K562 (cell line): ENCODE measurements at regions not wholly inside any gene's neighbourhood (a gene's known extent, or its start where the extent isn't known, plus 50 kb on each side); places are given as distances from the start of the nearest gene placed in this dataset.

Experiments used
- ATAC-seq: fragments of 200-7000 bp; cut with Tn5 transposase; 3 replicates; pipeline ENCODE4 v1.9.1; 2020; ENCODE audit warnings: moderate library complexity
- BruUV-seq: library from RNA; stranded (reverse); fragments of 400-500 nt; replicated peaks from 2 replicates; lab custom pipeline; 2021; lab: Mats Ljungman, UMichigan
- CTCF ChIA-PET: fragments of 300-600 bp; formaldehyde crosslinking; extraction: SDS; loops from one replicate; lab custom pipeline; 2021; ENCODE audit warnings: low intra/inter-chr PET ratio; lab: Yijun Ruan, JAX
- POLR2A ChIA-PET: fragments of 300-600, 350-650 bp; sonication (Branson Sonifier 250); formaldehyde crosslinking; extraction: SDS; loops from one replicate; lab custom pipeline; 2021; ENCODE audit warnings: antibody characterized with exemption, inconsistent platforms; lab: Yijun Ruan, JAX
- DNase-seq, 4 experiments: peaks; one replicate each; pipeline versions ENCODE4 v3.0.0 to v3.0.0-alpha.2; 2011 to 2018; ENCODE audit warnings: low spot score in 3 of 4, mixed read lengths in 3 of 4; ENCODE audit errors: extremely low read depth in 1 of 4
- FAIRE-seq: peaks from 2 replicates; lab custom pipeline; 2011; peaks lifted over from hg19 to GRCh38; lab: Jason Lieb, UNC
- H2AFZ ChIP-seq: 2 replicates; pipeline ENCODE4 v1.6.0; 2011; ENCODE audit warnings: low read depth, low read length, control low read depth, inconsistent platforms
- H3K27ac ChIP-seq: fragments of 200-600 bp; 3 replicates; pipeline ENCODE4 v1.8.0; 2011; ENCODE audit warnings: low read depth, mild to moderate bottlenecking, control low read depth, inconsistent platforms, low read length, moderate library complexity, mixed read lengths; ENCODE audit errors: extremely low read depth
- H3K27me3 ChIP-seq, 2 experiments: fragments of 300-600 bp in 1 of 2; 2 replicates in 1 of 2; 3 replicates in 1 of 2; pipeline versions ENCODE4 v1.6.0 to v1.8.0; 2011; ENCODE audit warnings: inconsistent platforms in 2 of 2, low read length in 2 of 2, mild to moderate bottlenecking in 1 of 2, mixed read lengths in 1 of 2, moderate library complexity in 1 of 2; ENCODE audit not compliant: control insufficient read depth in 2 of 2, insufficient read depth in 2 of 2
- H3K36me3 ChIP-seq: fragments of 300-600 bp; 3 replicates; pipeline ENCODE4 v1.8.0; 2011; ENCODE audit warnings: mild to moderate bottlenecking, low read length, inconsistent platforms; ENCODE audit not compliant: control insufficient read depth, insufficient read depth
- H3K4me1 ChIP-seq, 2 experiments: fragments of 200-600 bp in 1 of 2; replicated peaks in 1 of 2; 2 replicates in 1 of 2; 3 replicates in 1 of 2; pipeline versions ENCODE4 v1.5.1 to v1.8.0; 2011; ENCODE audit warnings: inconsistent platforms in 2 of 2, low read length in 2 of 2, mild to moderate bottlenecking in 1 of 2, mixed read lengths in 1 of 2, moderate library complexity in 1 of 2; ENCODE audit not compliant: control insufficient read depth in 2 of 2, insufficient read depth in 2 of 2
- H3K4me2 ChIP-seq: 2 replicates; pipeline ENCODE4 v1.6.1; 2011; ENCODE audit warnings: low read length, control low read depth, inconsistent platforms, mixed read lengths; ENCODE audit not compliant: insufficient read depth
- H3K4me3 ChIP-seq: fragments of 200-600 bp; sonication (generic), shearing (Covaris generic); 2 replicates; pipeline ENCODE4 v1.5.1; 2016; ENCODE audit warnings: control low read depth, inconsistent platforms
- H3K79me2 ChIP-seq: fragments of 200-600 bp; 3 replicates; pipeline ENCODE4 v1.8.0; 2011; ENCODE audit warnings: low read length, inconsistent platforms; ENCODE audit not compliant: control insufficient read depth, insufficient read depth
- H3K9ac ChIP-seq, 2 experiments: 2 replicates each; pipeline versions ENCODE4 v1.6.0 to v1.6.1; 2011; ENCODE audit warnings: low read depth in 2 of 2, low read length in 2 of 2, control low read depth in 1 of 2, inconsistent platforms in 1 of 2, mild to moderate bottlenecking in 1 of 2, mixed read lengths in 1 of 2; ENCODE audit not compliant: insufficient read depth in 1 of 2
- H3K9me1 ChIP-seq: one replicate; pipeline ENCODE4 v1.6.0; 2011; ENCODE audit warnings: inconsistent platforms, mild to moderate bottlenecking, low read length, moderate library complexity; ENCODE audit not compliant: control insufficient read depth, insufficient read depth
- H3K9me3 ChIP-seq: replicated peaks from 2 replicates; pipeline ENCODE4 v1.5.1; 2011; ENCODE audit warnings: low read depth, low read length, inconsistent platforms; ENCODE audit not compliant: control insufficient read depth, insufficient read depth
- H4K20me1 ChIP-seq: replicated peaks from 2 replicates; pipeline ENCODE4 v1.6.1; 2011; ENCODE audit warnings: low read length, inconsistent platforms, mixed read lengths; ENCODE audit not compliant: control insufficient read depth, insufficient read depth
- CTCF ChIP-seq, 3 experiments: IDR thresholded peaks in 2 of 3; conservative IDR thresholded peaks in 1 of 3; 2 replicates each; pipeline ENCODE4 v1.5.1; 2011 to 2012; ENCODE audit warnings: low read length in 3 of 3, mild to moderate bottlenecking in 3 of 3, control low read depth in 2 of 3, improper control_type of control experiment in 1 of 3, inconsistent platforms in 1 of 3, low read depth in 1 of 3, mixed read lengths in 1 of 3, moderate library complexity in 1 of 3; ENCODE audit not compliant: insufficient read depth in 2 of 3
- NELFE ChIP-seq: IDR thresholded peaks from 2 replicates; pipeline ENCODE4 v1.6.1; 2011; ENCODE audit warnings: mild to moderate bottlenecking; ENCODE audit not compliant: insufficient read depth, insufficient read length
- RAD21 ChIP-seq, 2 experiments: fragments of 250-450 bp in 1 of 2; fragments of 450-650 bp in 1 of 2; sonication (Bioruptor Pico) in 1 of 2; formaldehyde crosslinking in 1 of 2; IDR thresholded peaks in 1 of 2; conservative IDR thresholded peaks in 1 of 2; 2 replicates each; pipeline versions ENCODE4 v1.4.0 to v1.8.0; 2020 to 2022; ENCODE audit warnings: mild to moderate bottlenecking in 2 of 2, moderate library complexity in 1 of 2
- ZNF384 ChIP-seq: IDR thresholded peaks from 2 replicates; pipeline ENCODE4 v1.6.1; 2012; ENCODE audit warnings: low read depth, low read length, improper control_type of control experiment
- WGBS: fragments of 100-300 bp; shearing (Covaris generic); methylation state at CpG from one replicate; pipeline ENCODE4 v1.1.6; 2016; ENCODE audit warnings: low coverage, mixed read lengths; ENCODE audit not compliant: insufficient coverage; ENCODE audit errors: missing lambda C conversion rate; 5-methylcytosine and 5-hydroxymethylcytosine counted together
- in situ Hi-C: fragments of 300-500 bp; cut with MboI; formaldehyde crosslinking; loops from 4 replicates; pipeline ENCODE4 v1.15.0; 2018; ENCODE audit warnings: inconsistent platforms, mixed read lengths
- intact Hi-C: fragments of 100-400 bp; cut with micrococcal nuclease; formaldehyde crosslinking; loops from 2 replicates; pipeline ENCODE4 v1.14.2; 2022

GRCh38 chr7:104267701-104268368 lies 60.0 kb upstream of the ORC5 start:
- Histone ChIP-seq H3K36me3 (no peaks in the 10 kb centered on the region), H3K4me3 (no peak overlapping the region), H3K4me2 (no peak overlapping the region), H4K20me1 (no peaks in the 10 kb centered on the region), H3K9me3 (no peaks in the 10 kb centered on the region), H2AFZ (no peak overlapping the region), H3K79me2 (no peaks in the 10 kb centered on the region), H3K9me1 (no peaks in the 10 kb centered on the region), H3K4me1 (no peaks in the 10 kb centered on the region), H3K9ac (no peak overlapping the region), H3K27me3 (no peaks in the 10 kb centered on the region), H3K27ac (no peak overlapping the region)
- POLR2A ChIA-PET: interaction anchor here (1.0 kb wide), 1 partner anchor 203 kb away, joined by 4 read pairs; no protein-coding TSS in a partner anchor
- no peak for ATAC-seq
- in situ Hi-C loops (no loop called here), intact Hi-C loops (no loop called here)
- WGBS: 0% methylated on average over 3 of the region's 3 CpGs
- TF ChIP-seq NELFE (no peak), ZNF384 (no peak), RAD21 (CRISPR knock-in tag; conservative IDR thresholded peaks at IDR 0.05 in 1 of 2, IDR thresholded peaks at IDR 0.05 in 1 of 2) (peak in 1 of 2 experiments; percentile 12; a peak in 1 of 4 replicates), CTCF (IDR thresholded peaks at IDR 0.05 in 2 of 3, conservative IDR thresholded peaks at IDR 0.05 in 1 of 3; ENCODE audit: insufficient read depth in 2 of 3, low read depth in 1 of 3, low read length in 3 of 3) (peak in 2 of 3 experiments; percentile 0 to 37; a peak in 2 of 6 replicates)
- BruUV-seq: no TSS peak
- peak; percentile 69 for FAIRE-seq
- CTCF ChIA-PET: interaction anchor here (1.4 kb wide), 1 partner anchor 36 kb away, joined by 4 read pairs; no protein-coding TSS in a partner anchor
- no peak for DNase-seq
